Natural killer cell (primary cell): ENCODE measurements at regions not wholly inside any gene's neighbourhood (a gene's known extent, or its start where the extent isn't known, plus 50 kb on each side); places are given as distances from the start of the nearest gene placed in this dataset.

ENCODE experiments used
- ATAC-seq, 3 donors: fragments of 150-1000 bp in 2 of 3; fragments of 200-7000 bp in 1 of 3; cut with Tn5 transposase; 1 replicate in 1 of 3; 2 replicates in 2 of 3; pipeline ENCODE4 v1.10.0; 2021; ENCODE audit warnings: mild to moderate bottlenecking in 2 of 3, moderate library complexity in 2 of 3
- DNase-seq, 2 donors: peaks; one replicate each; pipeline versions ENCODE4 v3.0.0 to v3.0.0-alpha.2; 2013 to 2021; ENCODE audit warnings: mixed read lengths in 1 of 2
- H3K27ac ChIP-seq: one replicate; pipeline ENCODE4 v1.5.1; 2013; ENCODE audit warnings: mild to moderate bottlenecking, low read length
- H3K27me3 ChIP-seq: one replicate; pipeline ENCODE4 v1.6.1; 2013; ENCODE audit warnings: low read length; ENCODE audit not compliant: control insufficient read depth, insufficient read depth
- H3K36me3 ChIP-seq: one replicate; pipeline ENCODE4 v1.6.1; 2013; ENCODE audit warnings: low read length; ENCODE audit not compliant: control insufficient read depth, insufficient read depth
- H3K4me1 ChIP-seq: one replicate; pipeline ENCODE4 v1.6.1; 2013; ENCODE audit warnings: low read length; ENCODE audit not compliant: control insufficient read depth, insufficient read depth
- H3K4me3 ChIP-seq: one replicate; pipeline ENCODE4 v1.5.1; 2013; ENCODE audit warnings: low read length
- H3K9me3 ChIP-seq: one replicate; pipeline ENCODE4 v1.6.1; 2013; ENCODE audit warnings: low read length; ENCODE audit not compliant: control insufficient read depth, insufficient read depth
- H3K27ac Mint-ChIP-seq, 2 donors: one replicate each; pipeline ENCODE4 v1.8.0; 2022; ENCODE audit warnings: mild to moderate bottlenecking in 2 of 2, mixed read lengths in 2 of 2, moderate library complexity in 1 of 2
- H3K27me3 Mint-ChIP-seq, 2 donors: one replicate each; pipeline ENCODE4 v1.8.0; 2022; ENCODE audit warnings: low read depth in 2 of 2, mixed read lengths in 2 of 2
- H3K36me3 Mint-ChIP-seq: one replicate; pipeline ENCODE4 v1.8.0; 2022; ENCODE audit warnings: mixed read lengths
- H3K4me1 Mint-ChIP-seq, 2 donors: one replicate each; pipeline ENCODE4 v1.8.0; 2022; ENCODE audit warnings: mixed read lengths in 2 of 2
- H3K4me3 Mint-ChIP-seq: one replicate; pipeline ENCODE4 v1.8.0; 2022; ENCODE audit warnings: mild to moderate bottlenecking, moderate library complexity, mixed read lengths
- H3K9me3 Mint-ChIP-seq, 2 donors: one replicate each; pipeline ENCODE4 v1.8.0; 2022; ENCODE audit warnings: mixed read lengths in 2 of 2
- WGBS: methylation state at CpG from one replicate; pipeline ENCODE4 v1.1.7; 2013; ENCODE audit warnings: missing lambda C conversion rate; ENCODE audit not compliant: insufficient coverage; 5-methylcytosine and 5-hydroxymethylcytosine counted together
- intact Hi-C: fragments of 100-400 bp; cut with micrococcal nuclease; formaldehyde crosslinking; loops from one replicate; pipeline ENCODE4 v1.14.2; 2022
- TF ChIP-seq, protein P1 (sequence below): fragments of 200-600 bp; IDR thresholded peaks from one replicate; pipeline ENCODE4 v1.8.0; 2022; ENCODE audit warnings: antibody characterized with exemption

DNA sequence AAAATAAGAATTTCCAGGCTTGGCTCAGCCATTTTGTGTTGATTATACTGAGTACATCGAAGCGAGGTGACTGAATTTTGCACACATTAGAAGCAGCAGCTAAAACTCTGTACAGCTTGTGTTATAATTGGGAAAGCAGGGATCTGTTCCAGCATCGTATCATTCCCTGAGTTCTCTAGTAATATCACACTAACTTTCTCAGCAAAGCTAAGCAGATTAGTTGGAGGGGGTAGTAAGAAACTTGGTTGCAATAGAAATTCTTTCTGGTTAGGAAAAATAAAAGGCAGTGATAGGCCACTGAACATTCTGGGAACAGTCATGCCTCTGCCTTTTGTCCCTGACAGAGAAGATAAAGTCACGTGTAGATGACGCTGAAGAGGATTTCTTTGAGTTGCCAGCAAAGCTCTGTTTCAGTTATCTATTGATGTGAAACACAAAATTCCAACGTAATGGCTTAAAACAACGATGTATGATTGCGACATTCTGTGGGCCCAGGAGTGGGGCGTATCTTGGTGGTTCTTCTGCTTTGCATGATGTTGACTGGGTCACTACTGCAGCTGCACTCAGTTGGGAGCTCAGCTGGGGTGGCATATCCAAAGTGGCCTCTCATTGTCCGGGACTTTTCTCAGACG is 202.1 kb upstream of the MEX3C start:
- H3K4me3 Mint-ChIP-seq: no peak overlapping the region
- Histone ChIP-seq H3K9me3 (no peaks in the 10 kb centered on the region), H3K36me3 (no peaks in the 10 kb centered on the region), H3K27ac (no peak overlapping the region), H3K27me3 (no peaks in the 10 kb centered on the region), H3K4me3 (no peak overlapping the region), H3K4me1 (no peaks in the 10 kb centered on the region)
- 93% methylated on average over 10 of the region's 11 CpGs for WGBS
- ATAC-seq (no peak), DNase-seq (no peak)
- intact Hi-C loops: no loop called here
- H3K27ac Mint-ChIP-seq: no peak overlapping the region
- H3K9me3 Mint-ChIP-seq: no peaks in the 10 kb centered on the region
- TF ChIP-seq, protein P1, sequence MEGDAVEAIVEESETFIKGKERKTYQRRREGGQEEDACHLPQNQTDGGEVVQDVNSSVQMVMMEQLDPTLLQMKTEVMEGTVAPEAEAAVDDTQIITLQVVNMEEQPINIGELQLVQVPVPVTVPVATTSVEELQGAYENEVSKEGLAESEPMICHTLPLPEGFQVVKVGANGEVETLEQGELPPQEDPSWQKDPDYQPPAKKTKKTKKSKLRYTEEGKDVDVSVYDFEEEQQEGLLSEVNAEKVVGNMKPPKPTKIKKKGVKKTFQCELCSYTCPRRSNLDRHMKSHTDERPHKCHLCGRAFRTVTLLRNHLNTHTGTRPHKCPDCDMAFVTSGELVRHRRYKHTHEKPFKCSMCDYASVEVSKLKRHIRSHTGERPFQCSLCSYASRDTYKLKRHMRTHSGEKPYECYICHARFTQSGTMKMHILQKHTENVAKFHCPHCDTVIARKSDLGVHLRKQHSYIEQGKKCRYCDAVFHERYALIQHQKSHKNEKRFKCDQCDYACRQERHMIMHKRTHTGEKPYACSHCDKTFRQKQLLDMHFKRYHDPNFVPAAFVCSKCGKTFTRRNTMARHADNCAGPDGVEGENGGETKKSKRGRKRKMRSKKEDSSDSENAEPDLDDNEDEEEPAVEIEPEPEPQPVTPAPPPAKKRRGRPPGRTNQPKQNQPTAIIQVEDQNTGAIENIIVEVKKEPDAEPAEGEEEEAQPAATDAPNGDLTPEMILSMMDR: no peak
- H3K36me3 Mint-ChIP-seq: no peaks in the 10 kb centered on the region
- peaks cover 10 to 31% of the 10 kb centered on the region in 2 donors for H3K27me3 Mint-ChIP-seq
- no peaks in the 10 kb centered on the region for H3K4me1 Mint-ChIP-seq

DNA sequence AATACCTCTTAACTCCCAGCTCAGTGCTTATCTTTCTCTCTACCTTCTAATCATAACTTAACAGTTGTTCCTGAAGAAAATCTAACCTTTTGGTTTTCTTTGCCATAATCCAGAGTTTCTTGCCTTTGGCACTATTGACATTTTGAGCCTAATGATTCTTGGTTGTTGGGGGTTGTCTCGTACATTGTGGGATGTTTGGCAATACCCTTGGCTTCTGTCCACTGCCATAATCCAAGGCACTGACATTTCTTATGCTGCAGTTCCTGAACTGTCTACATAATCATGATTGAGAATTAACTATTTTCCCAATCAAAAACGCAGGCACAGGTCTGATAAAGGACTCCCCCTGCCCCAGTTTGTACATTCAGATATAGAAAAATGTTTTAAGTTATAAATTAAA is 203.2 kb upstream of the MEX3C start:
- WGBS: 75% methylated on average over 2 of the region's 2 CpGs
- Mint-ChIP-seq H3K4me3 (no peak overlapping the region), H3K9me3 (no peaks in the 10 kb centered on the region), H3K4me1 (no peaks in the 10 kb centered on the region), H3K27ac (no peak overlapping the region), H3K36me3 (no peaks in the 10 kb centered on the region), H3K27me3 (peaks cover 10 to 26% of the 10 kb centered on the region in 2 donors)
- Histone ChIP-seq H3K4me1 (no peaks in the 10 kb centered on the region), H3K4me3 (no peak overlapping the region), H3K36me3 (no peaks in the 10 kb centered on the region), H3K9me3 (no peaks in the 10 kb centered on the region), H3K27me3 (no peaks in the 10 kb centered on the region), H3K27ac (no peak overlapping the region)
- TF ChIP-seq, protein P1: no peak
- intact Hi-C loops: no loop called here
- ATAC-seq: no peak
- no peak for DNase-seq

DNA sequence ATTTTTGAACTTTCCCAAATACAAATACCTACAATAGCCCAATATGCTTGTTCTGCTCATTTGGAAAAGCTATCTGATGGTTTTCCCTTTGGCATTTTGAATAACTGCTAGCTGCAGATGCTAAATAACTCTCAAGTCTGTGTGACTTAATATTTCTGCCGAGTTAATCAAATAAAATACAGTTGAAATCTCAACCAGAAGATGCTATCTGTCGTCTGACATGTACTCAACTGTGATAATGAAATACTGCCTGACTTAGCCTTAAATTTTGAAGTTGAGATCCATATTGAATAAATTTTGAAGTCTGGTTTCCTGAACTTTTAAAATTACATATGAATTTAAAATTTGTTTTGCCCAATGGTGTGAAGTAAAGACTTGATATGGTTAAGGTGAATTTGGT is 204.4 kb upstream of the MEX3C start:
- H3K27ac ChIP-seq: no peak overlapping the region
- intact Hi-C loops: no loop called here
- TF ChIP-seq, protein P1: no peak
- no peaks in the 10 kb centered on the region for H3K36me3 Mint-ChIP-seq
- H3K4me3 Mint-ChIP-seq: no peak overlapping the region
- WGBS: 91% methylated on average over 2 of the region's 2 CpGs
- H3K4me1 ChIP-seq: no peaks in the 10 kb centered on the region
- H3K4me1 Mint-ChIP-seq: no peaks in the 10 kb centered on the region
- H3K27me3 ChIP-seq: no peaks in the 10 kb centered on the region
- H3K27me3 Mint-ChIP-seq: peaks cover 10 to 16% of the 10 kb centered on the region in 2 donors
- H3K9me3 ChIP-seq: no peaks in the 10 kb centered on the region
- ATAC-seq (no peak), DNase-seq (no peak)
- H3K36me3 ChIP-seq: no peaks in the 10 kb centered on the region
- no peaks in the 10 kb centered on the region for H3K9me3 Mint-ChIP-seq
- H3K27ac Mint-ChIP-seq: no peak overlapping the region
- no peak overlapping the region for H3K4me3 ChIP-seq

DNA sequence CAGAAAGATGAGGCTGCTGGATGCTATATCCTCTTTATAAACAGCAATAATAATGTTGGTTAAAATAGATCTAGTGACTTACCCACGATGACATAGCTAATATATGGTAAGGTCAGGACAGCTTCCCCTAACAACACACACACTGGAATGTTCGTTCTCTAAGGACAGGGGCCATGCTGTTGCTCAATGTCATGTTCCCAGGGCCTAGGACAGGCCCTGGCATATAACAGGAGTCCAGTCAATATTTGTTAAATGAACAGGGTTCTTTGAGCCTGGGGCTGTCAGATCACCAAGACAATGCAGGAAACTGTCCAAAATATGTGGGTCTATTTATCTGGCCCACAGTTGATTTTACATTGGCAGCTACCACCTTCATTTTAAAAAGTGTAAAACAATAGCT is 207.1 kb upstream of the MEX3C start:
- Mint-ChIP-seq H3K9me3 (no peaks in the 10 kb centered on the region), H3K27me3 (peaks cover 10 to 17% of the 10 kb centered on the region in 2 donors), H3K4me1 (no peaks in the 10 kb centered on the region), H3K4me3 (no peak overlapping the region), H3K27ac (no peak overlapping the region), H3K36me3 (no peaks in the 10 kb centered on the region)
- intact Hi-C loops: no loop called here
- no peaks in the 10 kb centered on the region for H3K27me3 ChIP-seq
- no peak for DNase-seq
- H3K4me1 ChIP-seq: no peaks in the 10 kb centered on the region
- no peak overlapping the region for H3K4me3 ChIP-seq
- 67% methylated on average over 1 of the region's 2 CpGs for WGBS
- no peak overlapping the region for H3K27ac ChIP-seq
- no peaks in the 10 kb centered on the region for H3K9me3 ChIP-seq
- H3K36me3 ChIP-seq: no peaks in the 10 kb centered on the region
- ATAC-seq: no peak
- TF ChIP-seq, protein P1: no peak
